Adrenal gland (tissue), 5 donors: ENCODE measurements at regions not wholly inside any gene's neighbourhood (a gene's known extent, or its start where the extent isn't known, plus 50 kb on each side); places are given as distances from the start of the nearest gene placed in this dataset.

ENCODE experiments used
- CTCF ChIP-seq, 6 experiments: fragments of 450-650 bp in 4 of 6; fragments of 200-600 bp in 2 of 6; sonication (generic) in 1 of 6; IDR thresholded peaks; 1 replicate in 5 of 6; 2 replicates in 1 of 6; pipeline versions ENCODE4 v1.5.1 to v1.8.0; 2016 to 2021; ENCODE audit warnings: antibody characterized with exemption in 6 of 6, mild to moderate bottlenecking in 2 of 6, moderate library complexity in 1 of 6
- POLR2A ChIP-seq, 2 donors: fragments of 450-650 bp; IDR thresholded peaks; one replicate each; pipeline ENCODE4 v1.6.1; 2017; ENCODE audit warnings: antibody characterized with exemption in 2 of 2, mild to moderate bottlenecking in 2 of 2, moderate library complexity in 1 of 2
- donor health status: DM: no; HTN: no; CAD: no.

GRCh38 chr2:58664523-58665151 lies 423.5 kb upstream of the FANCL start:
- TF ChIP-seq POLR2A (IDR thresholded peaks at IDR 0.05) (no peak), CTCF (IDR thresholded peaks at IDR 0.05) (no peak)
